ENCODE measurements at regions not wholly inside any gene's neighbourhood (a gene's known extent, or its start where the extent isn't known, plus 50 kb on each side); places are given as distances from the start of the nearest gene placed in this dataset.

- no TSS peak for BruUV-seq (replicated peaks)
- intact Hi-C loops (cut with micrococcal nuclease; ENCODE audit: unreplicated experiment): no loop called here
- DNase-seq (ENCODE audit: low spot score): no peak
- ChIA-PET CTCF (no interaction called here), POLR2A (ENCODE audit: low non-redundant PET) (no interaction called here)
- H3K4me3 ChIP-seq (ENCODE audit: low read depth, low read length, poor library complexity, severe bottlenecking): no peak overlapping the region
- no peak overlapping the region for H3K27ac ChIP-seq (ENCODE audit: low read depth, low read length, poor library complexity, severe bottlenecking)
- H3K36me3 ChIP-seq (ENCODE audit: insufficient read depth, low read length, poor library complexity, severe bottlenecking): no peaks in the 10 kb centered on the region
- no peaks in the 10 kb centered on the region for H3K4me1 ChIP-seq (ENCODE audit: insufficient read depth, low read length, poor library complexity, severe bottlenecking)
- no peak for TF ChIP-seq EZH2 (IDR thresholded peaks at IDR 0.05; ENCODE audit: borderline replicate concordance, low read depth, low read length, poor library complexity, severe bottlenecking)
- TF ChIP-seq, protein P1, sequence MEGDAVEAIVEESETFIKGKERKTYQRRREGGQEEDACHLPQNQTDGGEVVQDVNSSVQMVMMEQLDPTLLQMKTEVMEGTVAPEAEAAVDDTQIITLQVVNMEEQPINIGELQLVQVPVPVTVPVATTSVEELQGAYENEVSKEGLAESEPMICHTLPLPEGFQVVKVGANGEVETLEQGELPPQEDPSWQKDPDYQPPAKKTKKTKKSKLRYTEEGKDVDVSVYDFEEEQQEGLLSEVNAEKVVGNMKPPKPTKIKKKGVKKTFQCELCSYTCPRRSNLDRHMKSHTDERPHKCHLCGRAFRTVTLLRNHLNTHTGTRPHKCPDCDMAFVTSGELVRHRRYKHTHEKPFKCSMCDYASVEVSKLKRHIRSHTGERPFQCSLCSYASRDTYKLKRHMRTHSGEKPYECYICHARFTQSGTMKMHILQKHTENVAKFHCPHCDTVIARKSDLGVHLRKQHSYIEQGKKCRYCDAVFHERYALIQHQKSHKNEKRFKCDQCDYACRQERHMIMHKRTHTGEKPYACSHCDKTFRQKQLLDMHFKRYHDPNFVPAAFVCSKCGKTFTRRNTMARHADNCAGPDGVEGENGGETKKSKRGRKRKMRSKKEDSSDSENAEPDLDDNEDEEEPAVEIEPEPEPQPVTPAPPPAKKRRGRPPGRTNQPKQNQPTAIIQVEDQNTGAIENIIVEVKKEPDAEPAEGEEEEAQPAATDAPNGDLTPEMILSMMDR (conservative IDR thresholded peaks at IDR 0.05; ENCODE audit: low read depth, low read length): no peak
- H3K27me3 ChIP-seq (replicated peaks; ENCODE audit: insufficient read depth, low read depth, low read length, poor library complexity): peaks cover 5% of the 10 kb centered on the region
- H3K9me3 ChIP-seq (ENCODE audit: low read depth, low read length, poor library complexity, severe bottlenecking): no peaks in the 10 kb centered on the region
Measured at GRCh38 chr5:14086261-14086660, 56.9 kb upstream of the TRIO start.

DNA sequence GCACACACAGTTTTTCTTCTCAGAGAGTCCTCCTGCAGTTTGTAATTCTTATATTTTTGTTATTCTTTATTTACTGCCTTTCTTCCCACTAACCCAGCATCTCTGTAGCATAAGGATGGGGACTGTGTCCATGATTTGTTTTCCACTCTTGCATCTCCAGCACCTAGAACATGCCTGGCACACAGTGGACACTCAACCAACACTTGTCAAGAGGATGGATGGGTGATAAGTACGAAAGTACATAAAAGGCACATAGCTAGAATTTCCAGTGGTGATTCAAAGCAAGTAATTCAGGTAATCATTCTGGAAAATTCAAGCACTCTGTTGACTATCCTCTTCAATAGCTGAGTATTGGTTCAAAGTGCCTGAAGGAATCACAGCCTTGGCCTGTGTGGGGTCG, 60.2 kb upstream of the TRIO start:
- CTCF ChIA-PET: no interaction called here
- BruUV-seq (replicated peaks): no TSS peak
- POLR2A ChIA-PET (ENCODE audit: low non-redundant PET): no interaction called here
- intact Hi-C loops (cut with micrococcal nuclease; ENCODE audit: unreplicated experiment): no loop called here
- Histone ChIP-seq H3K9me3 (ENCODE audit: low read depth, low read length, poor library complexity, severe bottlenecking) (no peaks in the 10 kb centered on the region), H3K27ac (ENCODE audit: low read depth, low read length, poor library complexity, severe bottlenecking) (no peak overlapping the region), H3K36me3 (ENCODE audit: insufficient read depth, low read length, poor library complexity, severe bottlenecking) (no peaks in the 10 kb centered on the region), H3K4me3 (ENCODE audit: low read depth, low read length, poor library complexity, severe bottlenecking) (no peak overlapping the region), H3K27me3 (replicated peaks; ENCODE audit: insufficient read depth, low read depth, low read length, poor library complexity) (peaks cover 5% of the 10 kb centered on the region), H3K4me1 (ENCODE audit: insufficient read depth, low read length, poor library complexity, severe bottlenecking) (no peaks in the 10 kb centered on the region)
- no peak for TF ChIP-seq EZH2 (IDR thresholded peaks at IDR 0.05; ENCODE audit: borderline replicate concordance, low read depth, low read length, poor library complexity, severe bottlenecking)
- TF ChIP-seq, protein P1 (conservative IDR thresholded peaks at IDR 0.05; ENCODE audit: low read depth, low read length): no peak
- no peak for DNase-seq (ENCODE audit: low spot score)

DNA sequence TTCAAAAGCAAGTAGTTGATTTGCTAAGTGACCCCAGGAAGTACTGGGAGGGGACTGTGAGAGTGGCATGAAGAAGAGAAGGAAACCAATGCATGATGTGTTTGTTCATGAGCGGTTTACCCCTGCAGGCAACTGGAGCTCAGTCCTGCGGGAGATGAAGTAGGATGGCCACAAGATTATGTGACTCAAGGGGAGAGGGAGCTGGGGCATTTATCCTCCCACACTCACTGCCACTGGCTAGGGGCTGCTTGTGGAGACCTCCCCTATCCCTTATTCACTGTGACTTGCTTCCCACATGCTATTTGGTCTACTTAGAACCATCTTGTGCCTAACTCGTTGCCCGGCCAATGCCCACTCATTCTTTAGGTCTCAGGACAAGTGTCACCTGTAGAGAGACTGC, 60.6 kb upstream of the TRIO start:
- CTCF ChIA-PET: no interaction called here
- intact Hi-C loops (cut with micrococcal nuclease; ENCODE audit: unreplicated experiment): no loop called here
- Histone ChIP-seq H3K36me3 (ENCODE audit: insufficient read depth, low read length, poor library complexity, severe bottlenecking) (no peaks in the 10 kb centered on the region), H3K9me3 (ENCODE audit: low read depth, low read length, poor library complexity, severe bottlenecking) (no peaks in the 10 kb centered on the region), H3K4me1 (ENCODE audit: insufficient read depth, low read length, poor library complexity, severe bottlenecking) (no peaks in the 10 kb centered on the region), H3K27me3 (replicated peaks; ENCODE audit: insufficient read depth, low read depth, low read length, poor library complexity) (peaks cover 5% of the 10 kb centered on the region), H3K4me3 (ENCODE audit: low read depth, low read length, poor library complexity, severe bottlenecking) (no peak overlapping the region), H3K27ac (ENCODE audit: low read depth, low read length, poor library complexity, severe bottlenecking) (no peak overlapping the region)
- TF ChIP-seq EZH2 (IDR thresholded peaks at IDR 0.05; ENCODE audit: borderline replicate concordance, low read depth, low read length, poor library complexity, severe bottlenecking): no peak
- TF ChIP-seq, protein P1 (conservative IDR thresholded peaks at IDR 0.05; ENCODE audit: low read depth, low read length): no peak
- DNase-seq (ENCODE audit: low spot score): no peak
- POLR2A ChIA-PET (ENCODE audit: low non-redundant PET): no interaction called here
- no TSS peak for BruUV-seq (replicated peaks)
